ENCODE measurements at regions not wholly inside any gene's neighbourhood (a gene's known extent, or its start where the extent isn't known, plus 50 kb on each side); places are given as distances from the start of the nearest gene placed in this dataset.

- no peak for TF ChIP-seq ZNF398 (CRISPR knock-in tag; IDR thresholded peaks at IDR 0.05)
- no peak for TF ChIP-seq DACH1 (IDR thresholded peaks at IDR 0.05; ENCODE audit: partially characterized antibody)
- TF ChIP-seq ETV5 (CRISPR knock-in tag; IDR thresholded peaks at IDR 0.05; ENCODE audit: low read depth) = no peak; the same call in 1 of the 2 replicates
- no peak for TF ChIP-seq GTF3C2 (IDR thresholded peaks at IDR 0.05; ENCODE audit: borderline replicate concordance, extremely low read depth, insufficient read length)
- TF ChIP-seq RNF2 (IDR thresholded peaks at IDR 0.05) = peak; percentile 18; the same call in 1 of the 2 replicates
- TF ChIP-seq MYBL2 (IDR thresholded peaks at IDR 0.05; ENCODE audit: low read depth) = no peak
- TF ChIP-seq MYBL2 (CRISPR knock-in tag; IDR thresholded peaks at IDR 0.05; ENCODE audit: borderline replicate concordance) = no peak
- TF ChIP-seq ARNT (IDR thresholded peaks at IDR 0.05) = 0 out of 4 replicates have a peak, but pooled peaks of 1 of the 2 experiments have one; percentile 53
- no peak for TF ChIP-seq GATA2 (CRISPR knock-in tag; IDR thresholded peaks at IDR 0.05)
- TF ChIP-seq SAFB2 (IDR thresholded peaks at IDR 0.05; ENCODE audit: borderline replicate concordance, low read depth, low read length, severe bottlenecking) = no peak
- peak; percentile 33; the same call in 1 of the 2 replicates for TF ChIP-seq BHLHE40 (IDR thresholded peaks at IDR 0.05; ENCODE audit: low read length)
- TF ChIP-seq ZNF766 (CRISPR knock-in tag; conservative IDR thresholded peaks at IDR 0.05) = peak; percentile 91
- TF ChIP-seq ZNF282 (CRISPR knock-in tag; IDR thresholded peaks at IDR 0.05) = no peak
- no peak for TF ChIP-seq KAT8 (IDR thresholded peaks at IDR 0.05; ENCODE audit: low read depth)
- TF ChIP-seq PRMT5 (CRISPR knock-in tag; IDR thresholded peaks at IDR 0.05) = no peak
- no peak for TF ChIP-seq PTRF (tag; IDR thresholded peaks at IDR 0.05)
- no peak for TF ChIP-seq SMARCC2 (IDR thresholded peaks at IDR 0.05; ENCODE audit: low read depth)
- 0 out of 2 replicates have a peak, but pooled peaks have one; percentile 33 for TF ChIP-seq ATF4 (CRISPR knock-in tag; IDR thresholded peaks at IDR 0.05)
- TF ChIP-seq ETS2 (tag; IDR thresholded peaks at IDR 0.05; ENCODE audit: borderline replicate concordance, poor library complexity, severe bottlenecking) = no peak
- no peak for TF ChIP-seq THAP7 (CRISPR knock-in tag; IDR thresholded peaks at IDR 0.05)
- TF ChIP-seq TFE3 (CRISPR knock-in tag; IDR thresholded peaks at IDR 0.05) = no peak
Observed at GRCh38 chr6:134416418-134417154, 98.7 kb upstream of the SGK1 start (continued).
